HG03045 (cell line): ENCODE measurements at regions not wholly inside any gene's neighbourhood (a gene's known extent, or its start where the extent isn't known, plus 50 kb on each side); places are given as distances from the start of the nearest gene placed in this dataset.
A peak's percentile ranks its signal among the peaks of the same experiment; 100 is the strongest.
"Not testable (repeated sequence)": the region's sequence is repeated elsewhere in the genome, so short reads cannot be mapped to it uniquely, and the experiment has no call there.

Source experiments
- ATAC-seq: cut with Tn5 transposase; IDR thresholded peaks from one replicate; pipeline ENCODE4 v1.9.1; 2021; ENCODE audit warnings: mild to moderate bottlenecking, moderate library complexity; ENCODE audit not compliant: unreplicated experiment

- ATAC-seq: no peak
Measured at GRCh38 chr6:112851146-112851545, 504.0 kb downstream of the RFPL4B start.

GRCh38 chr6:112853162-112853561, 506.0 kb downstream of the RFPL4B start:
- ATAC-seq: no peak

- no peak for ATAC-seq
Measured at GRCh38 chr6:112863753-112864152, 516.6 kb downstream of the RFPL4B start.

- no peak for ATAC-seq
Measured at GRCh38 chr6:112865131-112865530, 518.0 kb downstream of the RFPL4B start.

- no peak for ATAC-seq
Measured at GRCh38 chr6:112874881-112875280, 527.8 kb downstream of the RFPL4B start.

GRCh38 chr6:112877134-112878100, 530.3 kb downstream of the RFPL4B start:
- no peak for ATAC-seq

GRCh38 chr6:112879920-112880413, 532.8 kb downstream of the RFPL4B start:
- peak; percentile 82 for ATAC-seq

- no peak for ATAC-seq
Measured at GRCh38 chr6:112881027-112881426, 533.9 kb downstream of the RFPL4B start.

GRCh38 chr6:112881828-112882780, 535.0 kb downstream of the RFPL4B start:
- ATAC-seq: no peak

- ATAC-seq: no peak
Measured at GRCh38 chr6:112883095-112883494, 536.0 kb downstream of the RFPL4B start.

- ATAC-seq: no peak
Measured at GRCh38 chr6:112886415-112886814, 539.3 kb downstream of the RFPL4B start.

- not testable (repeated sequence) for ATAC-seq
Measured at GRCh38 chr6:112887424-112887823, 540.3 kb downstream of the RFPL4B start.

- ATAC-seq: no peak
Measured at GRCh38 chr6:112899541-112899940, 552.4 kb downstream of the RFPL4B start.

- ATAC-seq: no peak
Measured at GRCh38 chr6:112903361-112903760, 556.2 kb downstream of the RFPL4B start.

- no peak for ATAC-seq
Measured at GRCh38 chr6:112906726-112907125, 559.6 kb downstream of the RFPL4B start.

- no peak for ATAC-seq
Measured at GRCh38 chr6:112909781-112910180, 562.7 kb downstream of the RFPL4B start.

- no peak for ATAC-seq
Measured at GRCh38 chr6:112910256-112910655, 563.1 kb downstream of the RFPL4B start.

GRCh38 chr6:112911959-112912358, 564.8 kb downstream of the RFPL4B start:
- no peak for ATAC-seq

- no peak for ATAC-seq
Measured at GRCh38 chr6:112912416-112913101, 565.4 kb downstream of the RFPL4B start.

GRCh38 chr6:112919744-112920143, 572.6 kb downstream of the RFPL4B start:
- ATAC-seq: not testable (repeated sequence)

GRCh38 chr6:112920994-112921393, 573.9 kb downstream of the RFPL4B start:
- ATAC-seq: no peak
